Natural killer cell (primary cell): ENCODE measurements at regions not wholly inside any gene's neighbourhood (a gene's known extent, or its start where the extent isn't known, plus 50 kb on each side); places are given as distances from the start of the nearest gene placed in this dataset.

Source experiments
- ATAC-seq, 3 donors: fragments of 150-1000 bp in 2 of 3; fragments of 200-7000 bp in 1 of 3; cut with Tn5 transposase; 1 replicate in 1 of 3; 2 replicates in 2 of 3; pipeline ENCODE4 v1.10.0; 2021; ENCODE audit warnings: mild to moderate bottlenecking in 2 of 3, moderate library complexity in 2 of 3
- DNase-seq, 2 donors: peaks; one replicate each; pipeline versions ENCODE4 v3.0.0 to v3.0.0-alpha.2; 2013 to 2021; ENCODE audit warnings: mixed read lengths in 1 of 2
- H3K27ac ChIP-seq: one replicate; pipeline ENCODE4 v1.5.1; 2013; ENCODE audit warnings: mild to moderate bottlenecking, low read length
- H3K27me3 ChIP-seq: one replicate; pipeline ENCODE4 v1.6.1; 2013; ENCODE audit warnings: low read length; ENCODE audit not compliant: control insufficient read depth, insufficient read depth
- H3K36me3 ChIP-seq: one replicate; pipeline ENCODE4 v1.6.1; 2013; ENCODE audit warnings: low read length; ENCODE audit not compliant: control insufficient read depth, insufficient read depth
- H3K4me1 ChIP-seq: one replicate; pipeline ENCODE4 v1.6.1; 2013; ENCODE audit warnings: low read length; ENCODE audit not compliant: control insufficient read depth, insufficient read depth
- H3K4me3 ChIP-seq: one replicate; pipeline ENCODE4 v1.5.1; 2013; ENCODE audit warnings: low read length
- H3K9me3 ChIP-seq: one replicate; pipeline ENCODE4 v1.6.1; 2013; ENCODE audit warnings: low read length; ENCODE audit not compliant: control insufficient read depth, insufficient read depth
- H3K27ac Mint-ChIP-seq, 2 donors: one replicate each; pipeline ENCODE4 v1.8.0; 2022; ENCODE audit warnings: mild to moderate bottlenecking in 2 of 2, mixed read lengths in 2 of 2, moderate library complexity in 1 of 2
- H3K27me3 Mint-ChIP-seq, 2 donors: one replicate each; pipeline ENCODE4 v1.8.0; 2022; ENCODE audit warnings: low read depth in 2 of 2, mixed read lengths in 2 of 2
- H3K36me3 Mint-ChIP-seq: one replicate; pipeline ENCODE4 v1.8.0; 2022; ENCODE audit warnings: mixed read lengths
- H3K4me1 Mint-ChIP-seq, 2 donors: one replicate each; pipeline ENCODE4 v1.8.0; 2022; ENCODE audit warnings: mixed read lengths in 2 of 2
- H3K4me3 Mint-ChIP-seq: one replicate; pipeline ENCODE4 v1.8.0; 2022; ENCODE audit warnings: mild to moderate bottlenecking, moderate library complexity, mixed read lengths
- H3K9me3 Mint-ChIP-seq, 2 donors: one replicate each; pipeline ENCODE4 v1.8.0; 2022; ENCODE audit warnings: mixed read lengths in 2 of 2
- CTCF ChIP-seq: fragments of 200-600 bp; IDR thresholded peaks from one replicate; pipeline ENCODE4 v1.8.0; 2022; ENCODE audit warnings: antibody characterized with exemption
- WGBS: methylation state at CpG from one replicate; pipeline ENCODE4 v1.1.7; 2013; ENCODE audit warnings: missing lambda C conversion rate; ENCODE audit not compliant: insufficient coverage; 5-methylcytosine and 5-hydroxymethylcytosine counted together
- intact Hi-C: fragments of 100-400 bp; cut with micrococcal nuclease; formaldehyde crosslinking; loops from one replicate; pipeline ENCODE4 v1.14.2; 2022

DNA sequence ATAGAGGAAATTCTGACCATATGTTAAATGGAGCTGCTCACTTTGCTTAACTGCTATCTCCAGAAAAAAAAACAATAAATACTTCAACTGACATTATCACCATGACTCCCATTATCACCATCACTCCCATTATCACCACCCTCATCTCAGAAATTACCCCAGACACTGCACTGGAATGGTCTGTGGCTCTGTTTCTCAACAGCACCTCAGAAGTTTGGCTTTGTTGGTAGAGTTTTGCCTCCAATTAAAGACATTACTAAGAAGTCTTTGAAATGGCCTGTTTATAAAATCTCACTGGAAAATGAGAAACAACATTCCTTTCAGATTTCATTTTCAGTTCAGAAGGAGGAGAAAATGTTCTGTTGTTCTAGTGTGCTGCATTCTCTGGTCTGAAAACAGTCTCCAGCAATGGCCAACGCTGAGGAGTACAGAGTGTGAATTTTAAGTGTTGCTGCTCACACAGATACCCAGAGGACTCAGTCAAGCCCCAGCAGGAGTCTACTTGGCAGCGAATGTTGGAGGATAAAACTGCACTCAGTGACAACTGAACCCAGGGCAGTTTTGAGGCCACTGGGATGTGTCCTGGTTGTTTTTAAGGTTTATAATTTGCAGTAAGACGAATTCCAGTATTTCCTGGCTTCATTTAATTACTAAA is 364.5 kb upstream of the CDH2 start:
- H3K27ac ChIP-seq: no peak overlapping the region
- H3K4me1 Mint-ChIP-seq: no peaks in the 10 kb centered on the region
- H3K36me3 Mint-ChIP-seq: no peaks in the 10 kb centered on the region
- no peak overlapping the region for H3K4me3 Mint-ChIP-seq
- DNase-seq (no peak), ATAC-seq (no peak)
- no peaks in the 10 kb centered on the region for H3K36me3 ChIP-seq
- intact Hi-C loops: no loop called here
- H3K9me3 Mint-ChIP-seq: peaks cover 4% of the 10 kb centered on the region in 2 donors
- no peak for TF ChIP-seq CTCF
- H3K4me1 ChIP-seq: no peaks in the 10 kb centered on the region
- H3K27me3 ChIP-seq: no peaks in the 10 kb centered on the region
- 48% methylated on average over 3 of the region's 3 CpGs for WGBS
- no peaks in the 10 kb centered on the region for H3K27me3 Mint-ChIP-seq
- H3K4me3 ChIP-seq: no peak overlapping the region
- H3K9me3 ChIP-seq: no peaks in the 10 kb centered on the region
- H3K27ac Mint-ChIP-seq: no peak overlapping the region

GRCh38 chr18:28529644-28530043 is 352.7 kb upstream of the CDH2 start:
- H3K36me3 Mint-ChIP-seq: no peaks in the 10 kb centered on the region
- H3K9me3 ChIP-seq: no peaks in the 10 kb centered on the region
- no peak overlapping the region for H3K27ac Mint-ChIP-seq
- peaks cover 5 to 6% of the 10 kb centered on the region in 2 donors for H3K9me3 Mint-ChIP-seq
- H3K4me1 ChIP-seq: no peaks in the 10 kb centered on the region
- DNase-seq (no peak), ATAC-seq (no peak)
- no peak for TF ChIP-seq CTCF
- H3K4me1 Mint-ChIP-seq: no peaks in the 10 kb centered on the region
- intact Hi-C loops: no loop called here
- H3K4me3 ChIP-seq: no peak overlapping the region
- no peak overlapping the region for H3K27ac ChIP-seq
- no peaks in the 10 kb centered on the region for H3K27me3 Mint-ChIP-seq
- no CpG with 5 or more reads among the region's 1 CpG for WGBS
- no peaks in the 10 kb centered on the region for H3K27me3 ChIP-seq
- H3K36me3 ChIP-seq: no peaks in the 10 kb centered on the region
- H3K4me3 Mint-ChIP-seq: no peak overlapping the region

GRCh38 chr18:28526196-28526595 is 349.3 kb upstream of the CDH2 start:
- intact Hi-C loops: no loop called here
- no peak for ATAC-seq
- no peaks in the 10 kb centered on the region for H3K27me3 ChIP-seq
- H3K4me1 ChIP-seq: no peaks in the 10 kb centered on the region
- H3K36me3 ChIP-seq: no peaks in the 10 kb centered on the region
- 100% methylated on average over 1 of the region's 1 CpG for WGBS
- no peak for TF ChIP-seq CTCF
- Mint-ChIP-seq H3K27me3 (no peaks in the 10 kb centered on the region), H3K27ac (no peak overlapping the region), H3K36me3 (no peaks in the 10 kb centered on the region), H3K4me1 (no peaks in the 10 kb centered on the region), H3K9me3 (no peaks in the 10 kb centered on the region), H3K4me3 (no peak overlapping the region)
- no peak overlapping the region for H3K27ac ChIP-seq
- no peaks in the 10 kb centered on the region for H3K9me3 ChIP-seq
- no peak for DNase-seq
- H3K4me3 ChIP-seq: no peak overlapping the region
